ENCODE measurements at regions not wholly inside any gene's neighbourhood (a gene's known extent, or its start where the extent isn't known, plus 50 kb on each side); places are given as distances from the start of the nearest gene placed in this dataset.
A peak's percentile ranks its signal among the peaks of the same experiment; 100 is the strongest.

GRCh38 chr1:163535807-163536206, 214.1 kb downstream of the NUF2 start:
- ChIA-PET CTCF (interaction anchor here (0.6 kb wide), 1 partner anchor 236 kb away, joined by 6 read pairs; no protein-coding TSS in a partner anchor), POLR2A (no interaction called here)
- TF ChIP-seq CTCF (IDR thresholded peaks at IDR 0.05; ENCODE audit: insufficient read depth in 1 of 2, low read depth in 1 of 2, low read length in 1 of 2, severe bottlenecking in 1 of 2, unreplicated experiment in 1 of 2), result peak; percentile 21 to 39

GRCh38 chr1:163537809-163538208, 216.1 kb downstream of the NUF2 start:
- Histone ChIP-seq H3K4me3 (ENCODE audit: low read depth, low read length) (no peak overlapping the region), H3K9me3 (no peaks in the 10 kb centered on the region), H3K4me1 (no peaks in the 10 kb centered on the region), H3K27me3 (replicated peaks; ENCODE audit: control insufficient read depth, insufficient read depth, low read length) (no peaks in the 10 kb centered on the region), H3K36me3 (ENCODE audit: control insufficient read depth, insufficient read depth, low read length) (no peaks in the 10 kb centered on the region)
- H3K27me3 Mint-ChIP-seq (ENCODE audit: insufficient read depth, unreplicated experiment), result peaks cover 2% of the 10 kb centered on the region
- TF ChIP-seq CTCF (IDR thresholded peaks at IDR 0.05; ENCODE audit: insufficient read depth in 1 of 2, low read depth in 1 of 2, low read length in 1 of 2, severe bottlenecking in 1 of 2, unreplicated experiment in 1 of 2), result no peak
- intact Hi-C loops (cut with micrococcal nuclease; ENCODE audit: unreplicated experiment), result no loop called here
- H3K4me3 Mint-ChIP-seq (ENCODE audit: unreplicated experiment), result no peak overlapping the region
- H3K27ac Mint-ChIP-seq (ENCODE audit: unreplicated experiment), result no peak overlapping the region
- no peaks in the 10 kb centered on the region for H3K4me1 Mint-ChIP-seq (ENCODE audit: low read depth, unreplicated experiment)
- DNase-seq, result no peak
- CTCF ChIA-PET, result no interaction called here
- H3K9me3 Mint-ChIP-seq (ENCODE audit: unreplicated experiment), result no peaks in the 10 kb centered on the region
- H3K36me3 Mint-ChIP-seq (ENCODE audit: insufficient read depth, unreplicated experiment), result no peaks in the 10 kb centered on the region
- no TSS peak for BruUV-seq (replicated peaks)
- POLR2A ChIA-PET, result no interaction called here

More at GRCh38 chr1:163535807-163536206, 214.1 kb downstream of the NUF2 start:
- Histone ChIP-seq H3K9me3 (no peaks in the 10 kb centered on the region), H3K27me3 (replicated peaks; ENCODE audit: control insufficient read depth, insufficient read depth, low read length) (no peaks in the 10 kb centered on the region), H3K36me3 (ENCODE audit: control insufficient read depth, insufficient read depth, low read length) (no peaks in the 10 kb centered on the region), H3K4me1 (no peaks in the 10 kb centered on the region), H3K4me3 (ENCODE audit: low read depth, low read length) (no peak overlapping the region)
- H3K27ac Mint-ChIP-seq (ENCODE audit: unreplicated experiment), result no peak overlapping the region
- BruUV-seq (replicated peaks), result no TSS peak
- H3K4me3 Mint-ChIP-seq (ENCODE audit: unreplicated experiment), result no peak overlapping the region
- no peaks in the 10 kb centered on the region for H3K36me3 Mint-ChIP-seq (ENCODE audit: insufficient read depth, unreplicated experiment)
- H3K4me1 Mint-ChIP-seq (ENCODE audit: low read depth, unreplicated experiment), result no peaks in the 10 kb centered on the region
- intact Hi-C loops (cut with micrococcal nuclease; ENCODE audit: unreplicated experiment), result no loop called here
- DNase-seq, result no peak
- H3K9me3 Mint-ChIP-seq (ENCODE audit: unreplicated experiment), result no peaks in the 10 kb centered on the region
- H3K27me3 Mint-ChIP-seq (ENCODE audit: insufficient read depth, unreplicated experiment), result peaks cover 2% of the 10 kb centered on the region

DNA sequence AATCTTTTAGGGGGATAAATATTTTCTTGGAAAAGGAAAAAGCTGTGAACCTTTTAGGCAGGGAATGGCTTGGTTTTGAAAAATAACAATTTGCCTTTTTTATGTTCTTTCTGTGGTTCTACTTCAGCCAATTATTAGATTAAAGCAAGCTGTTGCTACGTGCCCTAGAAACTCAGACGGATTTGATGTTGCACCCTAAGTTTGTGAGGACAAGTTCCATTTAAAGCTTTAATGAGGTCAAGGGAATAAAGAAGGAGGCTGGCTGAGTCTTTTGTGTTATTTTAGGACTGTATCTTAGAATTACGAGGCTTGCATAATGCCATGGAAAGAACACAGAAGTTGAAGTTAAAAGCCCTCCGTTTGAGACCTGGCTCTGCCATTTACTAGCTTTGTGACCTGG, 216.9 kb downstream of the NUF2 start:
- DNase-seq, result no peak
- Histone ChIP-seq H3K4me1 (no peaks in the 10 kb centered on the region), H3K36me3 (ENCODE audit: control insufficient read depth, insufficient read depth, low read length) (no peaks in the 10 kb centered on the region), H3K9me3 (no peaks in the 10 kb centered on the region), H3K27me3 (replicated peaks; ENCODE audit: control insufficient read depth, insufficient read depth, low read length) (no peaks in the 10 kb centered on the region), H3K4me3 (ENCODE audit: low read depth, low read length) (no peak overlapping the region)
- POLR2A ChIA-PET, result no interaction called here
- no TSS peak for BruUV-seq (replicated peaks)
- no peaks in the 10 kb centered on the region for H3K4me1 Mint-ChIP-seq (ENCODE audit: low read depth, unreplicated experiment)
- no peak overlapping the region for H3K4me3 Mint-ChIP-seq (ENCODE audit: unreplicated experiment)
- no peaks in the 10 kb centered on the region for H3K9me3 Mint-ChIP-seq (ENCODE audit: unreplicated experiment)
- no peak overlapping the region for H3K27ac Mint-ChIP-seq (ENCODE audit: unreplicated experiment)
- no peak for TF ChIP-seq CTCF (IDR thresholded peaks at IDR 0.05; ENCODE audit: insufficient read depth in 1 of 2, low read depth in 1 of 2, low read length in 1 of 2, severe bottlenecking in 1 of 2, unreplicated experiment in 1 of 2)
- intact Hi-C loops (cut with micrococcal nuclease; ENCODE audit: unreplicated experiment), result no loop called here
- H3K36me3 Mint-ChIP-seq (ENCODE audit: insufficient read depth, unreplicated experiment), result no peaks in the 10 kb centered on the region
- CTCF ChIA-PET, result no interaction called here
- peaks cover 2% of the 10 kb centered on the region for H3K27me3 Mint-ChIP-seq (ENCODE audit: insufficient read depth, unreplicated experiment)
